HepG2 (cell line): ENCODE measurements at regions not wholly inside any gene's neighbourhood (a gene's known extent, or its start where the extent isn't known, plus 50 kb on each side); places are given as distances from the start of the nearest gene placed in this dataset.

ENCODE experiments used
- ATF1 ChIP-seq: IDR thresholded peaks from 2 replicates; pipeline ENCODE4 v1.6.1; 2016; ENCODE audit warnings: mild to moderate bottlenecking, control low read depth
- DZIP1 ChIP-seq: sonication (generic); formaldehyde crosslinking; IDR thresholded peaks from 2 replicates; pipeline ENCODE4 v1.5.0; 2020; ENCODE audit warnings: mild to moderate bottlenecking, missing genetic modification reagents
- KIAA2018 ChIP-seq: sonication (generic); formaldehyde crosslinking; IDR thresholded peaks from 2 replicates; pipeline ENCODE4 v1.5.0; 2020; ENCODE audit warnings: mild to moderate bottlenecking, missing genetic modification reagents, borderline replicate concordance
- KLF12 ChIP-seq: sonication (generic); formaldehyde crosslinking; IDR thresholded peaks from 2 replicates; pipeline ENCODE4 v1.4.0; 2020; ENCODE audit warnings: missing genetic modification reagents, borderline replicate concordance
- MYNN ChIP-seq: sonication (generic); formaldehyde crosslinking; IDR thresholded peaks from 2 replicates; pipeline ENCODE4 v1.4.0; 2020; ENCODE audit warnings: mild to moderate bottlenecking, low read depth, missing genetic modification reagents
- NFKBIZ ChIP-seq: IDR thresholded peaks from 2 replicates; pipeline ENCODE4 v1.6.1; 2018; ENCODE audit warnings: missing genetic modification reagents, missing compliant biosample characterization
- RBFOX2 ChIP-seq: fragments of 200-400 bp; formaldehyde crosslinking; IDR thresholded peaks from 2 replicates; pipeline ENCODE4 v1.6.1; 2017; ENCODE audit warnings: low read depth, mild to moderate bottlenecking, low read length
- SP4 ChIP-seq: sonication (generic); formaldehyde crosslinking; IDR thresholded peaks from 2 replicates; pipeline ENCODE4 v1.8.1; 2023; ENCODE audit warnings: mild to moderate bottlenecking, missing genetic modification reagents
- ZFP36L2 ChIP-seq: sonication (generic); formaldehyde crosslinking; IDR thresholded peaks from 2 replicates; pipeline ENCODE4 v1.4.0; 2020; ENCODE audit warnings: missing genetic modification reagents
- ZNF10 ChIP-seq: sonication (generic); formaldehyde crosslinking; IDR thresholded peaks from 2 replicates; pipeline ENCODE4 v1.4.0; 2020; ENCODE audit warnings: mild to moderate bottlenecking, low read depth, missing genetic modification reagents, borderline replicate concordance
- ZNF124 ChIP-seq: sonication (generic); formaldehyde crosslinking; IDR thresholded peaks from 2 replicates; pipeline ENCODE4 v1.4.0; 2020; ENCODE audit warnings: missing genetic modification reagents
- ZNF562 ChIP-seq: sonication (generic); formaldehyde crosslinking; IDR thresholded peaks from 2 replicates; pipeline ENCODE4 v1.8.0; 2022; ENCODE audit warnings: missing genetic modification reagents, borderline replicate concordance
- ZNF616 ChIP-seq: sonication (generic); formaldehyde crosslinking; IDR thresholded peaks from 2 replicates; pipeline ENCODE4 v1.5.0; 2020; ENCODE audit warnings: low read depth, mild to moderate bottlenecking, missing genetic modification reagents
- ZNF773 ChIP-seq: sonication (generic); formaldehyde crosslinking; IDR thresholded peaks from 2 replicates; pipeline ENCODE4 v1.4.0; 2020; ENCODE audit warnings: missing genetic modification reagents, borderline replicate concordance
- TF ChIP-seq, protein P1 (sequence below): IDR thresholded peaks from 2 replicates; pipeline ENCODE4 v1.6.1; 2016; ENCODE audit warnings: missing compliant biosample characterization, missing genetic modification reagents, borderline replicate concordance

DNA sequence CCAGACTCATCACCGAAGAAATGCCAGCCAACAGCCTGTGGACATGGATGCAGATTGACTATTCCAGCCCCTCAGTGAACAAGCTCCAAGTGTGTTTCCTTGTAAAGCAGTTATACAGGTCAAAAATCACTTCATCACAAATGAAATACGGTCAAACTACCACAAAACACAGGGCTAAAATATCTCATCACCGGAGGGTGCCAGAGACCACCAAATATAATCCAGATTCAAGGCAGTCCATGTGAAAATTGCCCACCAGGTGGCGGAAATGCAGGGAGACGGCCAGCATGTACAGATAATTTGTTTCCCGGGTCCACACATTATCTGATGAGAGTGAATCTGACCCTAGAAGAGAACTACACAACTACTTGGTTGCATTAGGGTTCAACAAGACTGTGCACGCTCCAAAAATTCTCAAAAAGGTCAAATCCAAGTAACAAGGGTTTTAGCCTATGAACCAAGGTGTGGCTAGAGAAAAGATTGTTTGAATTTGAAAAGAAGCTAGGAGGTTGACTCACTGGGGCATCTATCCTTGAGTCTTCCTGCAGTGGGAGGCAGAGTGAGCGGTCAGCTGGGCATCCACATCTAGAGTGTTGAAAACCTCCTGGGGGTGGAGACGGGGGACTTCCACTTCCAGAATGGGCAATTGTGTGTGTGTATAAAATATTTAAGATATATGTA, 71.7 kb downstream of the IGLL5 start (continued):
- TF ChIP-seq DZIP1 (CRISPR knock-in tag) (no peak), SP4 (CRISPR knock-in tag) (no peak), MYNN (CRISPR knock-in tag) (no peak), KLF12 (CRISPR knock-in tag) (no peak), ZNF616 (CRISPR knock-in tag) (no peak), RBFOX2 (no peak), ZFP36L2 (CRISPR knock-in tag) (no peak), ZNF10 (CRISPR knock-in tag) (no peak), ZNF124 (CRISPR knock-in tag) (0 out of 2 replicates have a peak, but pooled peaks have one; percentile 30), KIAA2018 (no peak), ZNF562 (no peak), ATF1 (CRISPR knock-in tag) (no peak), NFKBIZ (0 out of 2 replicates have a peak, but pooled peaks have one; percentile 33), ZNF773 (no peak)
- TF ChIP-seq, protein P1, sequence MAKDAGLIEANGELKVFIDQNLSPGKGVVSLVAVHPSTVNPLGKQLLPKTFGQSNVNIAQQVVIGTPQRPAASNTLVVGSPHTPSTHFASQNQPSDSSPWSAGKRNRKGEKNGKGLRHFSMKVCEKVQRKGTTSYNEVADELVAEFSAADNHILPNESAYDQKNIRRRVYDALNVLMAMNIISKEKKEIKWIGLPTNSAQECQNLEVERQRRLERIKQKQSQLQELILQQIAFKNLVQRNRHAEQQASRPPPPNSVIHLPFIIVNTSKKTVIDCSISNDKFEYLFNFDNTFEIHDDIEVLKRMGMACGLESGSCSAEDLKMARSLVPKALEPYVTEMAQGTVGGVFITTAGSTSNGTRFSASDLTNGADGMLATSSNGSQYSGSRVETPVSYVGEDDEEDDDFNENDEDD (CRISPR knock-in tag), result no peak
